ENCODE measurements at regions not wholly inside any gene's neighbourhood (a gene's known extent, or its start where the extent isn't known, plus 50 kb on each side); places are given as distances from the start of the nearest gene placed in this dataset.

DNA sequence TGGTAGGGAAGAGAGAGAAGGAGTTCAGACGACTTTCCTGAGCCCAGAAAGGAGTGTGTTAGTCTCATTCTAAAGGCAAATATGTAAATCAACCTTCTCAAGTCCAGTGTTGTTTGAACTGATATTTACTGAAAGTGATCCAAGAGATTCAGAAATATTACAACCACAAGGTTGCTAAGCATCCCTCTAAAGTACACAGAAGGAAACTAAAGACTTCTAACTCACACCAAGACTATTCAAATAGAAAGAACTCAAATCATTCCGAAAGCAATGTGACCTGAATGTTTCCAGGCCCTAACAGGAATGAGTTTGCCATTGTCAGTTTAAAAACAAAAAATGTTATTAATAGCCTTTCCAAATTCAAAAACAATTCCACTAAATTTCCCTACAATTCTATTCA lies 56.9 kb upstream of the VGLL3 start:
- TF ChIP-seq, protein P1, sequence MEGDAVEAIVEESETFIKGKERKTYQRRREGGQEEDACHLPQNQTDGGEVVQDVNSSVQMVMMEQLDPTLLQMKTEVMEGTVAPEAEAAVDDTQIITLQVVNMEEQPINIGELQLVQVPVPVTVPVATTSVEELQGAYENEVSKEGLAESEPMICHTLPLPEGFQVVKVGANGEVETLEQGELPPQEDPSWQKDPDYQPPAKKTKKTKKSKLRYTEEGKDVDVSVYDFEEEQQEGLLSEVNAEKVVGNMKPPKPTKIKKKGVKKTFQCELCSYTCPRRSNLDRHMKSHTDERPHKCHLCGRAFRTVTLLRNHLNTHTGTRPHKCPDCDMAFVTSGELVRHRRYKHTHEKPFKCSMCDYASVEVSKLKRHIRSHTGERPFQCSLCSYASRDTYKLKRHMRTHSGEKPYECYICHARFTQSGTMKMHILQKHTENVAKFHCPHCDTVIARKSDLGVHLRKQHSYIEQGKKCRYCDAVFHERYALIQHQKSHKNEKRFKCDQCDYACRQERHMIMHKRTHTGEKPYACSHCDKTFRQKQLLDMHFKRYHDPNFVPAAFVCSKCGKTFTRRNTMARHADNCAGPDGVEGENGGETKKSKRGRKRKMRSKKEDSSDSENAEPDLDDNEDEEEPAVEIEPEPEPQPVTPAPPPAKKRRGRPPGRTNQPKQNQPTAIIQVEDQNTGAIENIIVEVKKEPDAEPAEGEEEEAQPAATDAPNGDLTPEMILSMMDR (IDR thresholded peaks at IDR 0.05; ENCODE audit: low read length): no peak
- TF ChIP-seq EZH2 (IDR thresholded peaks at IDR 0.05; ENCODE audit: borderline replicate concordance, low read length): no peak
